ENCODE measurements at regions not wholly inside any gene's neighbourhood (a gene's known extent, or its start where the extent isn't known, plus 50 kb on each side); places are given as distances from the start of the nearest gene placed in this dataset.

GRCh38 chr5:164013077-164013670 lies 507.8 kb downstream of the MAT2B start:
- DNase-seq (ENCODE audit: low read depth) = peak; percentile 32

- no peak for DNase-seq (ENCODE audit: low read depth)
These were observed 514.7 kb downstream of the MAT2B start for GRCh38 chr5:164020116-164020515.

- no peak for DNase-seq (ENCODE audit: low read depth)
These were observed 522.3 kb downstream of the MAT2B start for GRCh38 chr5:164027738-164028137.

GRCh38 chr5:164038128-164038783 lies 532.8 kb downstream of the MAT2B start:
- DNase-seq (ENCODE audit: low read depth) = no peak

GRCh38 chr5:164041105-164041504 lies 535.7 kb downstream of the MAT2B start:
- no peak for DNase-seq (ENCODE audit: low read depth)

GRCh38 chr5:164048359-164048926 lies 543.0 kb downstream of the MAT2B start:
- DNase-seq (ENCODE audit: low read depth) = no peak

- DNase-seq (ENCODE audit: low read depth) = no peak
These were observed 546.3 kb downstream of the MAT2B start for GRCh38 chr5:164051745-164052144.

- DNase-seq (ENCODE audit: low read depth) = no peak
These were observed 547.2 kb downstream of the MAT2B start for GRCh38 chr5:164052536-164053093.

- no peak for DNase-seq (ENCODE audit: low read depth)
These were observed 547.7 kb downstream of the MAT2B start for GRCh38 chr5:164053123-164053522.

GRCh38 chr5:164054461-164054860 lies 549.0 kb downstream of the MAT2B start:
- no peak for DNase-seq (ENCODE audit: low read depth)

- DNase-seq (ENCODE audit: low read depth) = no peak
These were observed 551.7 kb downstream of the MAT2B start for GRCh38 chr5:164057121-164057520.

GRCh38 chr5:164058621-164059020 lies 553.2 kb downstream of the MAT2B start:
- no peak for DNase-seq (ENCODE audit: low read depth)

GRCh38 chr5:164059471-164059870 lies 554.1 kb downstream of the MAT2B start:
- DNase-seq (ENCODE audit: low read depth) = no peak

GRCh38 chr5:164060786-164061355 lies 555.5 kb downstream of the MAT2B start:
- DNase-seq (ENCODE audit: low read depth) = no peak

GRCh38 chr5:164062304-164062703 lies 556.9 kb downstream of the MAT2B start:
- DNase-seq (ENCODE audit: low read depth) = no peak

GRCh38 chr5:164065266-164065665 lies 559.8 kb downstream of the MAT2B start:
- no peak for DNase-seq (ENCODE audit: low read depth)

- no peak for DNase-seq (ENCODE audit: low read depth)
These were observed 566.3 kb downstream of the MAT2B start for GRCh38 chr5:164071671-164072070.

- no peak for DNase-seq (ENCODE audit: low read depth)
These were observed 567.7 kb downstream of the MAT2B start for GRCh38 chr5:164073081-164073480.

GRCh38 chr5:164076556-164076955 lies 571.1 kb downstream of the MAT2B start:
- DNase-seq (ENCODE audit: low read depth) = no peak

- DNase-seq (ENCODE audit: low read depth) = no peak
These were observed 584.9 kb downstream of the MAT2B start for GRCh38 chr5:164090358-164090757.

GRCh38 chr5:164091836-164092235 lies 586.4 kb downstream of the MAT2B start:
- DNase-seq (ENCODE audit: low read depth) = no peak

GRCh38 chr5:164094291-164094690 lies 588.9 kb downstream of the MAT2B start:
- DNase-seq (ENCODE audit: low read depth) = no peak

GRCh38 chr5:164097749-164098148 lies 592.3 kb downstream of the MAT2B start:
- no peak for DNase-seq (ENCODE audit: low read depth)
